CD1c-positive myeloid dendritic cell (primary cell): ENCODE measurements at regions not wholly inside any gene's neighbourhood (a gene's known extent, or its start where the extent isn't known, plus 50 kb on each side); places are given as distances from the start of the nearest gene placed in this dataset.
"Not testable (repeated sequence)": the region's sequence is repeated elsewhere in the genome, so short reads cannot be mapped to it uniquely, and the experiment has no call there.

Source experiments
- DNase-seq: peaks from one replicate; pipeline ENCODE4 v3.0.0-alpha.2; 2016; ENCODE audit errors: extremely low spot score

GRCh38 chr1:55781944-55782482, 566.8 kb upstream of the USP24 start:
- no peak for DNase-seq

GRCh38 chr1:55781003-55781402, 565.8 kb upstream of the USP24 start:
- DNase-seq: no peak

GRCh38 chr1:55777545-55777944, 562.4 kb upstream of the USP24 start:
- DNase-seq: no peak

GRCh38 chr1:55775007-55775406, 559.8 kb upstream of the USP24 start:
- DNase-seq: no peak

GRCh38 chr1:55774446-55774845, 559.3 kb upstream of the USP24 start:
- no peak for DNase-seq

- no peak for DNase-seq
Measured at GRCh38 chr1:55773211-55773940, 558.2 kb upstream of the USP24 start.

- DNase-seq: no peak
Measured at GRCh38 chr1:55768327-55768952, 553.3 kb upstream of the USP24 start.

GRCh38 chr1:55767171-55767570, 552.0 kb upstream of the USP24 start:
- no peak for DNase-seq

GRCh38 chr1:55765505-55765904, 550.3 kb upstream of the USP24 start:
- DNase-seq: not testable (repeated sequence)

- no peak for DNase-seq
Measured at GRCh38 chr1:55751776-55752175, 536.6 kb upstream of the USP24 start.

GRCh38 chr1:55750628-55750995, 535.4 kb upstream of the USP24 start:
- DNase-seq: no peak

GRCh38 chr1:55749975-55750627, 534.9 kb upstream of the USP24 start:
- no peak for DNase-seq

- DNase-seq: no peak
Measured at GRCh38 chr1:55747408-55747841, 532.3 kb upstream of the USP24 start.

- DNase-seq: no peak
Measured at GRCh38 chr1:55746710-55747109, 531.5 kb upstream of the USP24 start.

GRCh38 chr1:55741516-55741915, 526.4 kb upstream of the USP24 start:
- no peak for DNase-seq

GRCh38 chr1:55735106-55735505, 519.9 kb upstream of the USP24 start:
- no peak for DNase-seq

- no peak for DNase-seq
Measured at GRCh38 chr1:55726994-55727393, 511.8 kb upstream of the USP24 start.

GRCh38 chr1:55725378-55725777, 510.2 kb upstream of the USP24 start:
- DNase-seq: no peak

GRCh38 chr1:55724551-55725325, 509.6 kb upstream of the USP24 start:
- no peak for DNase-seq

- DNase-seq: no peak
Measured at GRCh38 chr1:55723001-55723400, 507.8 kb upstream of the USP24 start.

GRCh38 chr1:55720261-55720660, 505.1 kb upstream of the USP24 start:
- DNase-seq: no peak
